CD14-positive monocyte (primary cell): ENCODE measurements at regions not wholly inside any gene's neighbourhood (a gene's known extent, or its start where the extent isn't known, plus 50 kb on each side); places are given as distances from the start of the nearest gene placed in this dataset.

Source experiments
- DNase-seq, 3 donors: peaks; one replicate each; pipeline ENCODE4 v3.0.0-alpha.2; 2011 to 2022
- H2AFZ ChIP-seq: 2 replicates; pipeline ENCODE4 v1.6.0; 2012; ENCODE audit warnings: mild to moderate bottlenecking, low read depth, low read length, inconsistent platforms; ENCODE audit not compliant: insufficient read depth, poor library complexity, severe bottlenecking
- H3K27ac ChIP-seq, 2 donors: 1 replicate in 1 of 2; 2 replicates in 1 of 2; pipeline ENCODE4 v1.5.1; 2012 to 2013; ENCODE audit warnings: low read length in 2 of 2, control low read depth in 1 of 2, inconsistent platforms in 1 of 2, low read depth in 1 of 2, mild to moderate bottlenecking in 1 of 2
- H3K27me3 ChIP-seq, 2 donors: one replicate each; pipeline versions ENCODE4 v1.6.0 to v1.6.1; 2011 to 2013; ENCODE audit warnings: low read length in 2 of 2; ENCODE audit not compliant: control insufficient read depth in 2 of 2, insufficient read depth in 2 of 2
- H3K36me3 ChIP-seq, 2 donors: replicated peaks in 1 of 2; 1 replicate in 1 of 2; 2 replicates in 1 of 2; pipeline versions ENCODE4 v1.5.1 to v1.6.1; 2012 to 2013; ENCODE audit warnings: low read length in 2 of 2, control low read depth in 1 of 2, inconsistent platforms in 1 of 2, mild to moderate bottlenecking in 1 of 2; ENCODE audit not compliant: insufficient read depth in 2 of 2, control insufficient read depth in 1 of 2
- H3K4me1 ChIP-seq, 2 donors: 1 replicate in 1 of 2; 2 replicates in 1 of 2; pipeline versions ENCODE4 v1.5.1 to v1.6.1; 2012 to 2013; ENCODE audit warnings: low read length in 2 of 2, control low read depth in 1 of 2, inconsistent platforms in 1 of 2, mild to moderate bottlenecking in 1 of 2, moderate library complexity in 1 of 2; ENCODE audit not compliant: insufficient read depth in 2 of 2, control insufficient read depth in 1 of 2
- H3K4me2 ChIP-seq: replicated peaks from 2 replicates; pipeline ENCODE3; 2012; ENCODE audit warnings: low read length, moderate library complexity, mild to moderate bottlenecking; ENCODE audit not compliant: poor library complexity, severe bottlenecking; ENCODE audit errors: extremely low read depth
- H3K4me3 ChIP-seq, 3 experiments: fragments of 200-600 bp in 1 of 3; sonication (generic) in 1 of 3; replicated peaks in 1 of 3; 1 replicate in 2 of 3; 2 replicates in 1 of 3; pipeline ENCODE4 v1.5.1; 2011 to 2013; ENCODE audit warnings: low read length in 3 of 3, mild to moderate bottlenecking in 3 of 3, control low read depth in 2 of 3, low read depth in 2 of 3, inconsistent platforms in 1 of 3, moderate library complexity in 1 of 3
- H3K79me2 ChIP-seq: 2 replicates; pipeline ENCODE4 v1.6.0; 2012; ENCODE audit warnings: mild to moderate bottlenecking, control low read depth, inconsistent platforms, low read length, moderate library complexity; ENCODE audit not compliant: insufficient read depth
- H3K9ac ChIP-seq: 2 replicates; pipeline ENCODE4 v1.6.0; 2017; ENCODE audit warnings: low read length, mild to moderate bottlenecking; ENCODE audit not compliant: insufficient read depth, poor library complexity, severe bottlenecking
- H3K9me3 ChIP-seq, 2 donors: replicated peaks in 1 of 2; 1 replicate in 1 of 2; 2 replicates in 1 of 2; pipeline versions ENCODE4 v1.5.1 to v1.6.1; 2012 to 2013; ENCODE audit warnings: low read length in 2 of 2, control low read depth in 1 of 2; ENCODE audit not compliant: control insufficient read depth in 1 of 2, insufficient read depth in 1 of 2
- H4K20me1 ChIP-seq: 2 replicates; pipeline ENCODE4 v1.6.0; 2012; ENCODE audit warnings: mild to moderate bottlenecking, low read length, control low read depth, moderate library complexity; ENCODE audit not compliant: insufficient read depth
- H3K27ac Mint-ChIP-seq, 7 donors: one replicate each; pipeline ENCODE4 v1.8.0; 2020; ENCODE audit warnings: mild to moderate bottlenecking in 7 of 7, mixed read lengths in 7 of 7, moderate library complexity in 6 of 7, inconsistent platforms in 2 of 7
- H3K27me3 Mint-ChIP-seq, 3 donors: one replicate each; pipeline ENCODE4 v1.8.0; 2021 to 2022; ENCODE audit warnings: low read depth in 3 of 3, mild to moderate bottlenecking in 3 of 3, mixed read lengths in 3 of 3, moderate library complexity in 3 of 3, inconsistent platforms in 1 of 3
- H3K36me3 Mint-ChIP-seq, 2 donors: one replicate each; pipeline ENCODE4 v1.8.0; 2020; ENCODE audit warnings: mixed read lengths in 2 of 2, inconsistent platforms in 1 of 2, mild to moderate bottlenecking in 1 of 2
- H3K4me1 Mint-ChIP-seq: one replicate; pipeline ENCODE4 v1.8.0; 2020; ENCODE audit warnings: mild to moderate bottlenecking, mixed read lengths
- H3K4me3 Mint-ChIP-seq, 2 donors: one replicate each; pipeline ENCODE4 v1.8.0; 2020; ENCODE audit warnings: mild to moderate bottlenecking in 2 of 2, mixed read lengths in 2 of 2, moderate library complexity in 1 of 2
- H3K9me3 Mint-ChIP-seq, 7 donors: one replicate each; pipeline ENCODE4 v1.8.0; 2020 to 2022; ENCODE audit warnings: mixed read lengths in 7 of 7, mild to moderate bottlenecking in 6 of 7, moderate library complexity in 6 of 7, inconsistent platforms in 2 of 7
- WGBS: methylation state at CpG from one replicate; pipeline ENCODE4 v1.1.5; 2013; ENCODE audit warnings: missing lambda C conversion rate; ENCODE audit not compliant: insufficient coverage; 5-methylcytosine and 5-hydroxymethylcytosine counted together
- intact Hi-C, 2 donors: fragments of 100-400 bp; cut with micrococcal nuclease; formaldehyde crosslinking; loops; one replicate each; pipeline versions ENCODE4 v1.15.0 to v1.15.1; 2023
- TF ChIP-seq, protein P1 (sequence below): fragments of 200-600 bp; IDR thresholded peaks from one replicate; pipeline ENCODE4 v1.8.0; 2022; ENCODE audit warnings: antibody characterized with exemption, mild to moderate bottlenecking

DNA sequence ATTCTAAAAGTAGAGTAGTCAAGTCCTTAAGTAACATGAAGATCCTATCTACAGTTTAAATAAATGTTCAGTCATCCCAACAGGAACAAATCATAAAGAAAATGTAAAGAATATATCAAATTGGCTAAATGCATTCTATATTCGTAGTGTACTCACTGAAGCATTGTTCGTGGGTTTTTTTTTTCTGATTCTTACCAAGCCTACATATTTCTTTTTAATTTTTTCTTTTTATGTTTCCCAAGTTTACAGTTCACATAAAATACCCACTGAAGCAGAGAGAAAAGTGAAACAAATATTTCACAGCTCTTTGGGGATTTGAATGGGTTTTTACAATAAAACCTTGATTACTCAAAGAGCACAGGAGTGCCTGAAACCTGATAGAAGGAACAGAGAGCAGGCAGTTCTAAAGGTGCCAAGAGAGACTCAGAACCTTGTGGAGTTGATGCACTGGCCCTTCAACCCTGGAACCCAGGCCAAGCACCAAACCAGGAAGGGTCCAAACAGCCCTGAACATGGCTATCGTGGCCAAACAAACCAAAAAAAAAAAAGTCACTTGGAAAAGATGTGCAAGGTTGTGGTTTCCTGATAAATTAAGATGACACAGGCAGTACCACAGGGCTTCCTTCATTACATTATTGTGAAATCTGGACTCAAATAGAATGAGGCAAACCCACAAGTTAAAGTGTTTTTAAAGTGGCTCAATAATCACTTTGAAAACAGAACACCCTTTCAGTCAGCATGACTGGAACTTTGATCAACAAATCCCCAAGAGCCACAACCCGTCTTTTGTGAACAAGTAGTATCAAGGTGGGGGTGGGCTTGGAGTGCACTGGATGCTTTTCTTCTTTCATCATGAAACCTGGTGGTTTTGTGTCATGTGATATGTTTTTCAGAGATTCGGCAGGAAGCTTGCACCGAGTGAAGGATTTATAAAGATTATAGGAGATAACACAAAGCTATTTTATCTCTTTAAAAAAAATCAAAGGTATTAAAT, 245.0 kb upstream of the FN1 start:
- peaks cover 0 to 2% (median 0%) of the 10 kb centered on the region in 7 donors for H3K9me3 Mint-ChIP-seq
- Histone ChIP-seq H3K4me1 (peaks cover 61 to 75% of the 10 kb centered on the region in 2 donors), H4K20me1 (no peaks in the 10 kb centered on the region), H3K9me3 (no peaks in the 10 kb centered on the region), H3K36me3 (no peaks in the 10 kb centered on the region), H2AFZ (no peak overlapping the region), H3K4me2 (peak overlapping the region; percentile 68), H3K27ac (peak overlapping the region; percentile 57 to 73), H3K4me3 (peak overlapping the region in 1 of 3 experiments; percentile 54), H3K27me3 (peaks cover 0 to 4% of the 10 kb centered on the region in 2 donors), H3K9ac (no peak overlapping the region), H3K79me2 (no peaks in the 10 kb centered on the region)
- WGBS, result no CpG with 5 or more reads among the region's 6 CpGs
- intact Hi-C loops, result loop anchor here (5.0 kb wide), 2 partner anchors 46 to 71 kb away; no protein-coding TSS in a partner anchor
- H3K4me3 Mint-ChIP-seq, result peak overlapping the region; percentile 54 to 76
- peaks cover 68% of the 10 kb centered on the region for H3K4me1 Mint-ChIP-seq
- peak; percentile 75 to 87 (median 86) for DNase-seq
- TF ChIP-seq, protein P1, sequence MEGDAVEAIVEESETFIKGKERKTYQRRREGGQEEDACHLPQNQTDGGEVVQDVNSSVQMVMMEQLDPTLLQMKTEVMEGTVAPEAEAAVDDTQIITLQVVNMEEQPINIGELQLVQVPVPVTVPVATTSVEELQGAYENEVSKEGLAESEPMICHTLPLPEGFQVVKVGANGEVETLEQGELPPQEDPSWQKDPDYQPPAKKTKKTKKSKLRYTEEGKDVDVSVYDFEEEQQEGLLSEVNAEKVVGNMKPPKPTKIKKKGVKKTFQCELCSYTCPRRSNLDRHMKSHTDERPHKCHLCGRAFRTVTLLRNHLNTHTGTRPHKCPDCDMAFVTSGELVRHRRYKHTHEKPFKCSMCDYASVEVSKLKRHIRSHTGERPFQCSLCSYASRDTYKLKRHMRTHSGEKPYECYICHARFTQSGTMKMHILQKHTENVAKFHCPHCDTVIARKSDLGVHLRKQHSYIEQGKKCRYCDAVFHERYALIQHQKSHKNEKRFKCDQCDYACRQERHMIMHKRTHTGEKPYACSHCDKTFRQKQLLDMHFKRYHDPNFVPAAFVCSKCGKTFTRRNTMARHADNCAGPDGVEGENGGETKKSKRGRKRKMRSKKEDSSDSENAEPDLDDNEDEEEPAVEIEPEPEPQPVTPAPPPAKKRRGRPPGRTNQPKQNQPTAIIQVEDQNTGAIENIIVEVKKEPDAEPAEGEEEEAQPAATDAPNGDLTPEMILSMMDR, result no peak
- peak overlapping the region; percentile 89 to 98 (median 93) for H3K27ac Mint-ChIP-seq
- H3K36me3 Mint-ChIP-seq, result peaks cover 0 to 3% of the 10 kb centered on the region in 2 donors
- H3K27me3 Mint-ChIP-seq, result peaks cover 3 to 16% (median 4%) of the 10 kb centered on the region in 3 donors

DNA sequence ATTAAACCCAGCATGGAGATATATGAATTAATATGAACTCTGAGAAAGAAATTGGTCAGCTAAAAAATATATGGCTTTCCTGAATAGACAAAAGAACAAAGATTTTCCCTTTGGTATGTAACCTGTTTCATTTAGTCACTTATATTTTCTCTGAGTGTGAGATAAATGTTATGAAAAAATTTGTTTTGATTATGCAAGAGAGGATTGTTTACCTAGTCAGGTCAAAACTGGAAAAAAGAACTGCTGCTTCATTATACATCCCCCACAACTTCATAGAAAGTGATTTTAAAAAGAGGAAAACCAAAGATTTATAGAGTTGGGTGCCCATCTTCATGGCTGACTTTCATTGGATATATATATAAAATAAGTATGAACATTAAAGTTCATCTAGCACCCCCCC, 242.2 kb upstream of the FN1 start:
- TF ChIP-seq, protein P1, result no peak
- H3K27ac ChIP-seq, result no peak overlapping the region
- peaks cover 4 to 17% of the 10 kb centered on the region in 2 donors for H3K27me3 ChIP-seq
- peaks cover 44 to 58% of the 10 kb centered on the region in 2 donors for H3K4me1 ChIP-seq
- peak overlapping the region in 1 of 3 experiments; percentile 3 for H3K4me3 ChIP-seq
- Mint-ChIP-seq H3K36me3 (peaks cover 0 to 3% of the 10 kb centered on the region in 2 donors), H3K4me3 (peak overlapping the region in 1 of 2 donors; percentile 4), H3K4me1 (peaks cover 51% of the 10 kb centered on the region), H3K27ac (peak overlapping the region in 3 of 7 donors; percentile 57 to 69 (median 63)), H3K9me3 (peaks cover 0 to 2% (median 1%) of the 10 kb centered on the region in 7 donors), H3K27me3 (peaks cover 4 to 21% (median 8%) of the 10 kb centered on the region in 3 donors)
- intact Hi-C loops, result no loop called here
- no peak for DNase-seq
- H4K20me1 ChIP-seq, result no peaks in the 10 kb centered on the region
- no peak overlapping the region for H2AFZ ChIP-seq
- no peaks in the 10 kb centered on the region for H3K36me3 ChIP-seq
- no peak overlapping the region for H3K9ac ChIP-seq
- H3K9me3 ChIP-seq, result no peaks in the 10 kb centered on the region
- peak overlapping the region; percentile 49 for H3K4me2 ChIP-seq
- no peaks in the 10 kb centered on the region for H3K79me2 ChIP-seq
